B cell (primary cell): ENCODE measurements at regions not wholly inside any gene's neighbourhood (a gene's known extent, or its start where the extent isn't known, plus 50 kb on each side); places are given as distances from the start of the nearest gene placed in this dataset.

Source experiments
- CTCF ChIP-seq: fragments of 200-600 bp; IDR thresholded peaks from one replicate; pipeline ENCODE4 v1.8.0; 2022; ENCODE audit warnings: antibody characterized with exemption, mild to moderate bottlenecking
- EZH2 ChIP-seq: IDR thresholded peaks from 2 replicates; pipeline ENCODE4 v1.6.1; 2012; ENCODE audit warnings: borderline replicate concordance, low read depth, mild to moderate bottlenecking, moderate library complexity, low read length; ENCODE audit not compliant: insufficient read depth, poor library complexity, severe bottlenecking

- TF ChIP-seq CTCF (no peak), EZH2 (no peak)
Measured at GRCh38 chr6:15818044-15818443, 155.2 kb upstream of the DTNBP1 start.
